ENCODE measurements at regions not wholly inside any gene's neighbourhood (a gene's known extent, or its start where the extent isn't known, plus 50 kb on each side); places are given as distances from the start of the nearest gene placed in this dataset.

- H3K27ac ChIP-seq = no peak overlapping the region
- TF ChIP-seq, protein P1, sequence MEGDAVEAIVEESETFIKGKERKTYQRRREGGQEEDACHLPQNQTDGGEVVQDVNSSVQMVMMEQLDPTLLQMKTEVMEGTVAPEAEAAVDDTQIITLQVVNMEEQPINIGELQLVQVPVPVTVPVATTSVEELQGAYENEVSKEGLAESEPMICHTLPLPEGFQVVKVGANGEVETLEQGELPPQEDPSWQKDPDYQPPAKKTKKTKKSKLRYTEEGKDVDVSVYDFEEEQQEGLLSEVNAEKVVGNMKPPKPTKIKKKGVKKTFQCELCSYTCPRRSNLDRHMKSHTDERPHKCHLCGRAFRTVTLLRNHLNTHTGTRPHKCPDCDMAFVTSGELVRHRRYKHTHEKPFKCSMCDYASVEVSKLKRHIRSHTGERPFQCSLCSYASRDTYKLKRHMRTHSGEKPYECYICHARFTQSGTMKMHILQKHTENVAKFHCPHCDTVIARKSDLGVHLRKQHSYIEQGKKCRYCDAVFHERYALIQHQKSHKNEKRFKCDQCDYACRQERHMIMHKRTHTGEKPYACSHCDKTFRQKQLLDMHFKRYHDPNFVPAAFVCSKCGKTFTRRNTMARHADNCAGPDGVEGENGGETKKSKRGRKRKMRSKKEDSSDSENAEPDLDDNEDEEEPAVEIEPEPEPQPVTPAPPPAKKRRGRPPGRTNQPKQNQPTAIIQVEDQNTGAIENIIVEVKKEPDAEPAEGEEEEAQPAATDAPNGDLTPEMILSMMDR (IDR thresholded peaks at IDR 0.05) = no peak
- no peak for TF ChIP-seq ZFX (IDR thresholded peaks at IDR 0.05; ENCODE audit: borderline replicate concordance)
Observed at GRCh38 chr3:40790746-40791145, 266.0 kb downstream of the ZNF621 start.

- H3K27ac ChIP-seq = no peak overlapping the region
- no peak for TF ChIP-seq ZFX (IDR thresholded peaks at IDR 0.05; ENCODE audit: borderline replicate concordance)
- TF ChIP-seq, protein P1 (IDR thresholded peaks at IDR 0.05) = no peak
Observed at GRCh38 chr3:40793730-40794129, 269.0 kb downstream of the ZNF621 start.

DNA sequence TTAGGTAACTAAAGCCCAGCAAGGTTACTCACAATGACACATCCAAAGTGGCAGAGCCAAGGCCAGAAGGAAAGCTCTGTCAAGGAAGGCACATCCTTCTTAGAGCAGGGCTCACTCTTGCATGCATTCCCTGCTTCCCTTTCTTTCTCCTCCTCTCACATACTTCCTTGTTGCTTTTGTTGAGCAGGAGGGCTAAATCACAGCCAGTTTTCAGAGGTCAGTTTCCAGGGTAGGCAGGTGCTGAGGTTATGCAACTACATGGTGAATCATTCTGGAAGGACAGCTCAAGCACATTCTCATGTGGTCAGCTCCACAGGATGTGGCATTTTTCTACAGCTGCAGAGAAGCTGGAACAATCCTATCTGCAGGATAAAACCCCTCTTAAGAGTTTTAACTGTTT is 275.6 kb downstream of the ZNF621 start:
- H3K27ac ChIP-seq = no peak overlapping the region
- no peak for TF ChIP-seq ZFX (IDR thresholded peaks at IDR 0.05; ENCODE audit: borderline replicate concordance)
- TF ChIP-seq, protein P1 (IDR thresholded peaks at IDR 0.05) = no peak

DNA sequence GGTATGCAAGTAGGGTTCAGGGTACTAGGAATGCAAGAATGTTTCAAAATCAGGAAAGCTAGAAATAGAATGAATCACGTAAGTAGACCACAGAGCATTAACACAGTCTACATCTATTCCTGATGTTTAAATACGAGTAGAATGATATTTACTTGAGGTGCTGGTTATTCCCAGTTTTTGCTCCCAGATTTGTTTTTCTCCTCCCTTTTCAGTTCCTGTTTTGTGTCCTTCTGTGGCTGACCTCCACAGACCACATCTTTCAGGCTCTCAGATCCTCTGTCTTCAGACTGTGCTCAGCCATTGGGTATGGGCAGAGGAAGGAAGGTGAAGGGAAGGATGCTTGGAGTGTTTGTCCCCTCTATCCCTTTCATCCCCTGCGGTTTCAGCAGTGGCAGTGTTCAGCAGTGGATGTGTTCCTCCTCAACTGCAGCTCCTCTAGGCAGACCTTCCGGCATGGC is 276.6 kb downstream of the ZNF621 start:
- no peak overlapping the region for H3K27ac ChIP-seq
- no peak for TF ChIP-seq ZFX (IDR thresholded peaks at IDR 0.05; ENCODE audit: borderline replicate concordance)
- TF ChIP-seq, protein P1 (IDR thresholded peaks at IDR 0.05) = no peak

- no peak overlapping the region for H3K27ac ChIP-seq
- no peak for TF ChIP-seq ZFX (IDR thresholded peaks at IDR 0.05; ENCODE audit: borderline replicate concordance)
- TF ChIP-seq, protein P1 (IDR thresholded peaks at IDR 0.05) = no peak
Observed at GRCh38 chr3:40803311-40803710, 278.6 kb downstream of the ZNF621 start.

GRCh38 chr3:40805456-40805855 is 280.7 kb downstream of the ZNF621 start:
- TF ChIP-seq, protein P1 (IDR thresholded peaks at IDR 0.05) = no peak
- TF ChIP-seq ZFX (IDR thresholded peaks at IDR 0.05; ENCODE audit: borderline replicate concordance) = no peak
- H3K27ac ChIP-seq = no peak overlapping the region

- H3K27ac ChIP-seq = no peak overlapping the region
- no peak for TF ChIP-seq ZFX (IDR thresholded peaks at IDR 0.05; ENCODE audit: borderline replicate concordance)
- TF ChIP-seq, protein P1 (IDR thresholded peaks at IDR 0.05) = no peak
Observed at GRCh38 chr3:40810813-40811212, 286.1 kb downstream of the ZNF621 start.
